GM19351 (cell line): ENCODE measurements at regions not wholly inside any gene's neighbourhood (a gene's known extent, or its start where the extent isn't known, plus 50 kb on each side); places are given as distances from the start of the nearest gene placed in this dataset.
"Not testable (repeated sequence)": the region's sequence is repeated elsewhere in the genome, so short reads cannot be mapped to it uniquely, and the experiment has no call there.

ENCODE experiments used
- ATAC-seq: cut with Tn5 transposase; IDR thresholded peaks from one replicate; pipeline ENCODE4 v1.9.1; 2021; ENCODE audit warnings: mild to moderate bottlenecking, moderate library complexity; ENCODE audit not compliant: unreplicated experiment

DNA sequence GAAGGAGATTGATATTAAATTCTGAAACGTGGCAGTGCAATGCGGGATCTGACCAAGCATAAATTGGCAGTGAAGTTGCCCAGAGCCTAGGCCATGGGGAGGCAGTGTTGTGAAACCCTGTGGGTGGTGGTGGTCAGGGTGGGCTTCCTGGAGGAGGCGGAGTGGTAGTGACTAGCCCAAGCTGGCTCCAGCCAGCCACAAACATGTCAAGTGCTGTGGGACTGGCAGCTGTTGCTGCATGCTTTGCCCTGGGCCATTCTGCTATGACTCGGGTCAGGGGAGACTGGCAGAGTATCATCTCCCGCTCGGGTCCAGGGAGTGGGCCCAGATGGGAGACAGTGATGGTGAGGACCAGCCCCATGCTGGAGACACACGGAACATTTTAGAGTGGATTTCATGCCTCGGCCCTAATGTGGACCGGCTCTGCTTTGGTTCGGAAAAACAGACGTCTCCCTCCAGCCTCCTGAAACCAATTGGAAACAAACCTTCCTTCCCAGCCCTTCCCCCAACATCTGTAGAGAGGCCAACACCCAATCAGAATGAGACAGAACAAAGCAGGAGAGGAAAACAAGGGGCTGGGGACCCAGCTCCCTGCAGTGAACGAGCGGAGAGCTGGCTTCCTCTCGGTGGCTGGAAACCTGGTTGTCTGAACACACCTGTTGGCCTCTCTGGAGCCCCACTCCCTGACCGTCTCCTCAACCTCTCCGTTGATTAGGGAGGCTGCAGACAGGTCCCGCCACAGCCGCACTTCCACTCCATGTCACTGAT lies 58.2 kb downstream of the TMEM270 start:
- ATAC-seq: no peak

DNA sequence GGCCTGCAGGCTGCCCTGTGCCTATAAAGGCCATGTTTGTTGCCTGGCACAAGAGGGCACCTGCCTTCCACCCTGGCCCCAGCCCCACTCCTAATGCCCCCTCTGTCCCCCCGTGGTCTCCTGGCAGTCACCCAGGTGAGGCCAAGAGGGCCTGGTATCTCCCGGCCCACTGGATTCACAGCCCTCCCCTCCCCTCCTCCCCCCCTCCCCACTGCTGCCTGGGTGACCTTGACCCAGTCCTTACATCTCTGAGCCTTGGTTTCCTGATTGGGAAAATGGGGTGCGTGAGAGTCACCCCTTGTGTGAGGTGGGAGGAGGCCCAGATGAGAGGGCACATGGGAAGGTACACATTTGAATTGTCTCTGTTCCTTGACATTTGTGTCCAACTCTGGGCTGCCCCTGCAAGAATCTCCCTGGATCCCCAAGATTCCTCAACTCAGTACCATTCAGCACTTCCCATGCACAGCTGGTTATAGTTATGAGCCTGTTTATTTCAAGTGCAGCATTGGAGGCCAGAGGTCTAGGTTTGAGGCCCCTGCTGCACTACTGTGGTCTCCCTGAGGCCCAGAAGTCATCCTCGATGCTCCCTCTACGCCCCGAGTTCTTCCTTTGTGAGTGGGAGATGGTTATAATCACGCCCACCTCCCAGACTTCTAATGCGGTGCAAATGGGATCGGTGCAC lies 58.9 kb downstream of the TMEM270 start:
- no peak for ATAC-seq

DNA sequence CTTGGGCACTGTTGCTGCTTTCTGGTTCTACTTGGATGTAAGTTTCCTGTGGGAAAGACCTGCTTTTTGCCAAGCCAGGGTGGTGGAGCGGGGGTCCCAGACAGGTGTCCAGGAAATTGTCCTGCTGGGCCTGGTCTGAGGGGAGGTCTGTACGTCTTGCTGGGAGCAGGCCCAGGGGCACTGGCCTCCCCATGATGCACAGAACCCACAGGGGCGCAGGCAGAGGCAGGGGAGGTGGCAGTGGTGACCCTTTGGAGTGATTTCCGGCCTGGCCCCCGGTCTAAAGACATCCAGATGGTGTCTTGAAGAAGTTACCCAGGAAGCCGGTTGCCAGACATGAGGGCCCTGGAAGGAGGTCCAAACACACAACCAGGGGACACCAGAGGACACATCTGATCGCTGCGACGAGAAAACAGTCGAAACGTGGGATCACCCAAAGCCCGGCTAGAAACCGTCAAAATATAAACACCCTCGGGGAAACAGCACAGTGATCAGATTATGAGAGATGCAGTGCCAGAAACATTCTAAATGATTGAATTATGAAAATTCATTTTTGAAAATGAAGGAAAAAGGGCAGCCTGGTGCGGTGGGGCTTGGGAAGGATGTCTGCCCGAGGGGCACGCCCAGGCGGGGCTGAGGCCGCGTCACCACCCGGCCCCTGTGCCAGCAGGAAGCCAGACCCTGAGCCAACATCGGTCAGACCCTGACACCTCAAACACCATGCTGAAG lies 59.6 kb downstream of the TMEM270 start:
- no peak for ATAC-seq

DNA sequence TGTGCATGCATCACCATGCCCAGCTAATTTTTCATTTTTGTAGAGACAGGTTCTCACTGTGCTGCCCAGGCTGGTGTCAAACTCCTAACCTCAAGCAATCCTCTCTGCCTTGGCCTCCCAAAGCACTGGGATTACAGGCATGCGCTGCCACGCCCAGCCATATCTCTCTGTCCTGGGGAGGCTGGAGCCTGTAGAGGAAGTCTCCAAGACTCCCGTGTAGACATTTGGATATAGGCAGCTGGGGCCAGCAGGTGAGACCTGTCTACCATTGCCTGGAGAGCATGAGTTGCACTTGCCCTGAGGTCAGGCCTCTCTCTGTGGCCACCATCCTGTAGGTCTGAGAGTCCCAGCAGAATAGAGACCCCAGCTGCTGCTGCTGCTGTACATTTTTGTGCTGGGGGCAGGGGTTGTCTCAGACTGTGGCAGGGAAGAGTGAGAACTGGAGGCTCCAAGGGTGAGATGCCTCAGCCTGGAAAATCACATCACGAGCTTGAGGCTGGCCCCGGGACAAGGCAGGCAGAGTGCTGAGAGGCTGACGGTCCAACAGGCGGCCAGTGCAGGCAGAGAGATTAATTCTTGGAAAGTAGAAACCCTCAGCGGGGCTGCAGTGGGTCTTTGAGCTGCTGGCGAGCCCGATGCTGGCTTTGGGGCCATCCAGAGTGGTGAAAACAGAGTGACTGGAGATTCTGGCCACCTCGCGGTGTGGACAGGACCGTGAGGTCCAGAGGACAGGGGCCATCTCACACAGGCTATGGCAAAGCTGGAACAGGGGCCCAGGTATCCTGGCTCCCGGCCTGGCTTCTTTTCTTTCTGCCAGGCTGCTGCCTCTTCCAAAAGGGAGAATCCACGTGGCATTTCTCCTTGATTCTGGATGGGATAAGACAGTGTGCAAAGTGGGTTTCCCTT lies 60.9 kb downstream of the TMEM270 start:
- no peak for ATAC-seq

DNA sequence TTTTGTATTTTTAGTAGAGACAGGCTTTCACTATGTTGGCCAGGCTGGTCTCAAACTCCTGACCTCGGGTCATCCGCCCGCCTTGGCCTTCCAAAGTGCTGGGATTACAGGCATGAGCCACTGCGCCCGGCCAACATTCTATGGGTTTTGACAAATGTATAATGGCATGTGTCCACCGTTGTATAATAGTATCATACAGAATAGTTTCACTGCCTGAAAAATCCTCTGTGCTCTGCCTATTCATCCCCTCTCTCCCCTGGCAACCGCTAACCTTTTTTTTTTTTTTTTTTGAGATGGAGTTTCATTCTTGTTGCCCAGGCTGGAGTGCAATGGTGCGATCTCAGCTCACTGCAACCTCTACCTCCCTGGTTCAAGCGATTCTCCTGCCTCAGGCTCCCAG lies 67.7 kb downstream of the TMEM270 start:
- not testable (repeated sequence) for ATAC-seq

DNA sequence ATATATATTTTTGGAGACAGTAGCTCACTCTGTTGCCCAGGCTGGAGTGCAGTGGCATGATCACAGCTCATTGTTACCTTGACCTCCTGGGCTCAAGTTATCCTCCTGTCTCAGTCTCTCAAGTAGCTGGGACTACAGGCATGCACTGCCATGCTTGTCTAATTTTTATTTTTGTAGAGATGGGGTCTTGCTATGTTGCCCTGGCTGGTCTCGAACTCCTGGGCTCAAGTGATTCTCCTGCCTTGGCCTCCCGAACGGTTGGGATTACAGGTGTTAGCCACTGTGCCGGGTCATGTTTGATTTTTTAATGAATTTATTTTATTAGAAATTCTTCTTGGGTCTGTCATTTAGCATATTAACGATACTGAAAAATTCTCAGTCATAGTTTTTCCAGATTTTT lies 70.5 kb downstream of the TMEM270 start:
- no peak for ATAC-seq

DNA sequence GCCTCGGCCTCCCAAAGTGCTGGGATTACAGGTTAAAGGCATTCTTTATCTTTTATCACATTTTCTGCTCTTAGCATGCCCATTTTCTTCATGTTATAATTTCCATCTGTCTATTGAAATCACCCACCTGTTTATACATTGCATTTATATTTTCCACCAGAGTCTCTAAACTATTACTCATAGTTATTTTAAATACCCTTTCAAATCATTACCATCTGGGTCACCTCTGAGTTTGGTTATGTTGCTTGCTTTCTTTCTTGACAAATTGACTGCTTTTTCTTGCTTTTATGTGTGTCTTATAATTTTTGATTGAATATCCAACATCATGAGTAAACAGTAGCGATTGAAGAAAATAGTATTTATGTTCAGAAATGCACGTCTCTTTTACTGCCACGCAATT lies 71.4 kb downstream of the TMEM270 start:
- ATAC-seq: no peak

DNA sequence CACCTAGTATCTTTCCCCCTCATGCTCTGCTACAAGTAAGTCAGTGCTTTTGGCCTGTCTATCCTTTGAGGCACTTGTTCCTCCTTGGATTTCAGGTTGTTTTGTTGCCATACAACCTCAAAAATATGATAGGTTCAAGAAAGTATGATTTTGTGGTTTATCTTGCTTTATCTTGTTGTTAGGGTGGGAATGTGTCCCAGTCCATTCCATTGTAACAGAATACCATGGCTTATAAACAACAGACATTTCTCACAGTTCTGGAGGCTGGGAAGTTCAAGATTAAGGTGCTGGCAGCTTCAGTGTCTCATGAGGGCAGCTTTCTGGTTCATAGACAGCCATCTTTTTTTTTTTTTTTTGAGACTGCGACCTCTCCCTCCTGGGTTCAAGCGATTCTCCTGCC lies 72.1 kb downstream of the TMEM270 start:
- no peak for ATAC-seq

DNA sequence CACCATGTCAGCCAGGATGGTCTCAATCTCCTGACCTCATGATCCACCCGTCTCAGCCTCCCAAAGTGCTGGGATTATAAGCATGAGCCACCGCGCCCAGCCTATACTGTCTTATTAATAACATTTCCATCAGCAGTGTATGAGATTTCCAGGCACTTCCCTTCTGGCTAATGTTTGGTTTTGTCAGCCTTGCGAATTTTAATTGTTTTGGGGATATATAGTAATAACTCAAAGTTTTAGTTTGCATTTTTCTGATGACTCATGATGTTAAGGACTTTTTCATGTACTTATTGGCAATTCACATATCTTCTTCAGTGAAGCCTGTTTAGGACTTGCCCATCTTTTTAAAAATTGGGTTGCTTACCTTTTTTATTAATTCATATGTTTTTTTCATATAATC lies 76.0 kb downstream of the TMEM270 start:
- ATAC-seq: no peak

DNA sequence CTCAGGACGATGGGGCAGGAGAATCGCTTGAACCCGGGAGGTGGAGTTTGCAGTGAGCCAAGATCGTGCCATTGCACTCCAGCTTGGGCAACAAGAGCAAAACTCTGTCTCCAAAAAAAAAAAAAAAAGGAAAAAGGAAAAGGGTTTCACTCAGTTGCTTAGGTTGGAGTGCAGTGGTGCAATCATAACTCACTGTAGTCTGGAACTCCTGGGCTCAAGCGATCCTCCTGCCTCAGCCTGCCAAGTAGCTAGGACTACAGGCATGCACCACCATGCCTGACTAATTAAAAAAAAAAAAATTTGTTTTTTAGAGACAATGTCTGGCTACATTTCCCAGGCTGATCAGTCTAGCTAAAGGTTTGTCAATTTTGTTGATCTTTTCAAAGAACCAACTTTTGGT lies 76.7 kb downstream of the TMEM270 start:
- ATAC-seq: not testable (repeated sequence)

DNA sequence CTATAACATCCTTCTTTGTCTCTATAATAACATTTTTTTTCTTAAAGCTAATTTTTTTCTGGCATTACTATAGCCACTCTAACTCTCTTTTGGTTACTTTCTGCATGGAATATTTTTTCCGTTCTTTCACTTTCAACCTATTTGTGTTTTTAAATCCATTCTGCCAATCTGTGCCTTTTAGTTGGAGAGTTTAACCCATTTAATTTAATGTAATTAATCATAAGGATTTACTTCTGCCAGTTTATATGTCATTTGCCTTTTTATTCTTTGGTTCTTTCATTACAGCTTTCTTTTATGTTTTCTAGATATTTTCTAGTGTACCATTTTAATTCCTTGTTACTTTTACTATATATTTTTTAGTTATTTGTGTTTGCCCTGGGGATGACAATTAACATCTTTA lies 78.6 kb downstream of the TMEM270 start:
- no peak for ATAC-seq

DNA sequence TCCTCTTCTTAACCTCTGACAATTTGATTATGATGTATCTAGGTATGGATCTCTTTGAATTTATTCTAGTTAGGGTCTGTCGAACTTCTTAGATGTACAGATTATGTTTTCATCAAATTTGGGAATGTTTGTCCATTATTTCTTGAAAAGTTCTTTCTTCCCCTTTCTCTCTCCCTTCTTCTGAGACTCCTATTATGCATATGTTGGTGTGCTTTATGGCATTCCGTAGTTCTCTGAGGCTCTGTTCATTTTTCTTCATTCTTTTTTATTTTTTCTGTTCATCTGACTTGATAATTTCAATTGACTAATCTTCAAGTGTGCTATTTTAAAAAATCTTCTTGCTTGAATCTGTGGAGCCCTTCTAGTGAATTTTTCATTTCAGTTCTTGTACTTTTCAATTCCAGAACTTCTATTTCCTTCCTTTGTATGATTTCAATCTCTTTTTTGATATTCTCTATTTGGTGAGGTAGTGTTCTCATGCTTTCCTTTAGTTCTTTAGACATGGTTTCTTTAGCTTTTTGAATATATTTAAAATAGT lies 79.8 kb downstream of the TMEM270 start:
- no peak for ATAC-seq

DNA sequence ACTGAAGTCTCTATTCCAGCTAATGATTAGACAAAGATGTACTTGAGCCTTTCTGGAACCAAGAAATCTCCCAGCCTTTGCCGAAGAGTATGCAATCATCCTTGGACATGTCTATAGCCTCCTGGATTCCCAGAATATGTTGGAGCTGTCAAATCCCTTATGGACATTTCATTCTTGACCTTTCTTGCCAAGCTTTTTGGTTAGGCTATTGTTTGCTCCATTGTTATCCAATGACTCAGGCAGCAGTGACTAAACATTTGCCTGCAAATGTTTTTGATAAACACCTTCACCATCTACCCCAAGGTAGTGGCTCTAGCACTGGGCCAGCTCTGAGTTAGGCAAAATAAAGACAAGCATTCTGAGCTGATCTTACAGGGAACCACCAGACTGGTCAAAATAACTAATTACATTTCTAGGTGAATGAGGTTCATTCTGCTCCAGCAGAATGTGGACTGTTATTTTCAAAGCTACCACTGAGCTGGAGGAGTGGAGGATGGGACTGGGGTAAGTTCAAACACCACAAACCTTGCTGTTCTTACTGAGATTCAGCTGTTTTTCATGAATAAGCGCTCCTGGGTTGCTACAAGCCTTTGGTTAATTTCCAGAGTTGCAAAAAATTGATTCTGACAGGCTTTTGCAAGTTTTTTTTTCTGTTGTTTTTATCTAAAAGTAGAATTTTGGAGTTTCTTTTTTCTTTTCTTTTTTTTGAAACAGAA lies 81.0 kb downstream of the TMEM270 start:
- ATAC-seq: no peak

DNA sequence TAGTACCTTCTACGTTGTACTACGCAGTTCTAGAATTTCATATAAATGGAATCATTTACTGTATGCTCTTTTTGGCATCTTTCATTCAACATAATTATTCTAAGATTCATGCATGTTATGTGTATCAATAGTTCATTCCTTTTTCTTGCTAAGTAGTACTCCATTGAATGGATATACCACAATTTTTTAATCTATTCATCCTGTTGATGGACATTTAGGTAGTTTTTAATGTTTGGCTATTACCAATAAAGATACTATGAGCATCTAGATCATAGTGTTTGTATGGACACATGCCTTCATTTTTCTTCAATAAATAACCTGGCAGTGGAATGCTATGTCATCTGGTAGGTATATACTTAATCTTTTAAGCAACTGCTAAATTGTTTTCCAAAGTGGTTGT lies 83.0 kb upstream of the ELN start:
- no peak for ATAC-seq

DNA sequence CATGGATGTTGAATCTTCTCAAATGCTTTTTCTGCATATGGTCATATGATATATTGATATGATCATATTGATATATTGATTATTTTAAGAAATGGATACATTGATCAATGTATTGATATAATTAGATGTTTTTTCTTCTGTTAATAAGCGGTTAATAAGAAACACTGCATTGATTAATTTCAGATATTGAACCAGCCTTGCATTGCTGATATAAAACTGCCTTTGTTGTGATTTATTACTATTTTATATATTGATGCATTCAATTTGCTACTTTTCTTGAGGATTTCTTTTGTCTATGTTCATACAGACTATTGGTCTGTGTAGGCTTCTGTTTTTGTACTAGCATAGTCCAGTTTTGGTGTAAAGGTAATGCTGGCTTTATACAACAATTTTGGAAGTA lies 79.7 kb upstream of the ELN start:
- no peak for ATAC-seq

DNA sequence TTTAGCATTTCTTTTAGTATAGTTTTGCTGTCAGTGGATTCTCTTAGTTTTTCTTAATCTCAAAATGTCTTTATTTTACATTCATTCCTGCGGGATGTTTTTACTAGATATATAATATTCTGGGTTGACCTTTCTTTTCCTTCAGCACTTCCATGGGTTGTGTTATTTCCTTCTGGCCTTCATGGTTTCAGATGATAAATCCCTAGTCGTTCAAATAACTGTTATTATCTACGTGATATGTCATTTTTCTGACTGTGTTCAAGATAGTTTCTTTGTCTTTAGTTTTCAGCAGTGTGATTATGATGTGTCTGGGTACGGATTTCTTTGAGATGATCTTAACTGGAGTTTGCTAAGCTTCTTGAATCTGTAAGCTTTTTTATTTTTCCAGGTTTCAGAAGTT lies 75.7 kb upstream of the ELN start:
- no peak for ATAC-seq

DNA sequence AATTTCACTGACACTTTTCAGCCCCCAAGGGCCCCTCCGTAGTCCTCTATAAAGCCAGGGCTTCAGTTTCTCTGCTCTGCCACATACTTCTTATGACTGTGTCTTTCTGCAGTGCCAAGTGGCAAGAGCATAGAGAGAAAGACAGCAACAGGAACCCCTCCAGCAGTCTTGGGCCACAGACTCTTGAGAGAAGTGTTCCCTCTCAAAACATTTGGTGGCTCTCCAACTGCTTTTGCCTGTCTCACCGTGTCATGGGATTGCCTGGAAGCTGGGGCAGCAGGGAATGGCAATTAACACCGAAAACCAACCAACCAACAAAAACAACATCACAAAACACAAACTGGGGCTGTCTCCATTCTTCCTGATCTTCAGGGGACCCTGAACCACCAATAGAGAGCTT lies 73.8 kb upstream of the ELN start:
- no peak for ATAC-seq

DNA sequence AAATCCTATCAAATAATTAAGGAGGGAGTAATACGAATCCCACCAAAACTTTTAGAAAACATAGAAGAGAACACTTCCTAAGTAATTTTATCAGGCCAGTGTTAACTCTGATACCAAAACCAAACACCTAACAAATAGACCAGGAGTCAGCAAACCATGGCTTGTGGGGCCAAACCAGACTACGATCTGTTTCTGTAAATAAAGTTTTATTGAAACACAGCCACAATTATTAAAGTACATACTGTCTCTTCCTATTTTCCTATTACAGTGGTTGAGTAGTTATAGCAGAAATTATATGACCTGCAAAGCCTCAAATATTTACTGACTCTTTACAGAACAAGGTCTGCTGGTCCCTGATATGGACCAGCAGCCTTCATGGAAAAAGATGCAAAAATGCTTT lies 73.1 kb upstream of the ELN start:
- ATAC-seq: no peak

DNA sequence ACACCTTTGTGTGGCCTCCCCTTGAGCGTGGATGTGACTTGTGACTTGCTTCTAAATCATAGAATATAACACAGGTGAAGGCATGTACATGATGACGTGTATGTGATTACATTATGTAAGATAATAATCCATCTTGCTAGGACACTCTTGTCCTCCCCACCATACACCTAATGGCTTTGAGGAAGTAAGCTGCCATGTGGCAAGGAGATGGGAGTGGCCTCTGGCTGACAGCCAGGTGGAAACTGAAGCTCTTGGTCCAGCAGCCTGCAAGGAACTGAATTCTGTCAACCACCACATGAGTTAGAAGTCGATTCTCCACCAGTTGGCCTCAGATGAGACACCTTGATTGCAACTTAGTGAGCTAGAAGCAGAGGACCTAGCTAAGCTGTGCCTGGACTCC lies 67.4 kb upstream of the ELN start:
- ATAC-seq: no peak

DNA sequence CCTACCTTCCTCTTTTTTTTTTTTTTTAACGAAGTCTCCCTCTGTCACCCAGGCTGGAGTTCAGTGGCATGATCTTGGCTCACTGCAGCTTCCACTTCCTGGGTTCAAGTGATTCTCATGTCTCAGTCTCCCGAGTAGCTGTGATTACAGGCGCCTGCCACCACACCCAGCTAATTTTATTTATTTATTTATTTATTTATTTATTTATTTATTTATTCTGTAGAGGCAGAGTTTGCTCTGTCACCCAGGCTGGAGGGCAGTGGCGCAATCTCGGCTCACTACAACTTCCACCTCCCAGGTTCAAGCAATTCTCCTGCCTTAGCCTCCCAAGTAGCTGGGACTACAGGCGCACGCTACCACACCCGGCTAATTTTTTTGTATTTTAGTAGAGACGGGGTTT lies 66.0 kb upstream of the ELN start:
- ATAC-seq: not testable (repeated sequence)
